Prostate gland (tissue), 2 donors: ENCODE measurements at regions not wholly inside any gene's neighbourhood (a gene's known extent, or its start where the extent isn't known, plus 50 kb on each side); places are given as distances from the start of the nearest gene placed in this dataset.

Source experiments
- DNase-seq: peaks from one replicate; pipeline ENCODE4 v3.0.0-alpha.2; 2019; ENCODE audit warnings: low spot score
- H3K27ac ChIP-seq, 2 donors: fragments of 200-600 bp; sonication (generic); 2 replicates each; pipeline ENCODE4 v1.5.1; 2017 to 2019
- H3K27me3 ChIP-seq: fragments of 200-600 bp; sonication (generic); replicated peaks from 2 replicates; pipeline ENCODE4 v1.5.1; 2019; ENCODE audit not compliant: insufficient read depth
- H3K36me3 ChIP-seq, 2 donors: fragments of 200-600 bp; sonication (generic); 1 replicate in 1 of 2; 2 replicates in 1 of 2; pipeline versions ENCODE4 v1.5.1 to v1.8.1; 2017 to 2019
- H3K4me1 ChIP-seq: fragments of 200-600 bp; sonication (generic); replicated peaks from 2 replicates; pipeline ENCODE4 v1.5.1; 2019
- H3K4me3 ChIP-seq, 2 donors: fragments of 200-600 bp; sonication (generic); 2 replicates each; pipeline ENCODE4 v1.5.1; 2017 to 2019
- H3K9me3 ChIP-seq: fragments of 200-600 bp; sonication (generic); 2 replicates; pipeline ENCODE4 v1.5.1; 2017
- CTCF ChIP-seq, 4 experiments: fragments of 200-600 bp in 2 of 4; fragments of 450-650 bp in 2 of 4; sonication (generic) in 2 of 4; IDR thresholded peaks; 1 replicate in 3 of 4; 2 replicates in 1 of 4; pipeline ENCODE4 v1.5.1; 2016 to 2019; ENCODE audit warnings: antibody characterized with exemption in 4 of 4, mild to moderate bottlenecking in 2 of 4, moderate library complexity in 2 of 4
- POLR2A ChIP-seq: fragments of 450-650 bp; IDR thresholded peaks from one replicate; pipeline ENCODE4 v1.6.1; 2016; ENCODE audit warnings: antibody characterized with exemption, mild to moderate bottlenecking
- POLR2AphosphoS5 ChIP-seq: sonication (generic); formaldehyde crosslinking; IDR thresholded peaks from one replicate; pipeline ENCODE4 v1.6.1; 2017; ENCODE audit warnings: antibody characterized with exemption
- WGBS: methylation state at CpG from one replicate; pipeline ENCODE4 v1.1.5; 2018; 5-methylcytosine and 5-hydroxymethylcytosine counted together
- intact Hi-C: fragments of 100-400 bp; cut with DNase I; formaldehyde crosslinking; loops from one replicate; pipeline ENCODE4 v1.14.2; 2022

GRCh38 chr1:227397354-227397978 is 79.2 kb upstream of the CDC42BPA start:
- Histone ChIP-seq H3K4me1 (no peaks in the 10 kb centered on the region), H3K36me3 (no peaks in the 10 kb centered on the region), H3K27ac (no peak overlapping the region), H3K4me3 (no peak overlapping the region), H3K9me3 (no peaks in the 10 kb centered on the region), H3K27me3 (no peaks in the 10 kb centered on the region)
- 88% methylated on average over 5 of the region's 5 CpGs for WGBS
- TF ChIP-seq POLR2AphosphoS5 (no peak), POLR2A (no peak), CTCF (IDR thresholded peaks at IDR 0.05) (no peak)
- no peak for DNase-seq
- intact Hi-C loops = no loop called here

- H3K36me3 ChIP-seq = no peaks in the 10 kb centered on the region
- no peak for DNase-seq
- H3K27ac ChIP-seq = no peak overlapping the region
- no peaks in the 10 kb centered on the region for H3K4me1 ChIP-seq
- no peak for TF ChIP-seq POLR2A
- no peak for TF ChIP-seq CTCF (IDR thresholded peaks at IDR 0.05)
- TF ChIP-seq POLR2AphosphoS5 = no peak
- intact Hi-C loops = no loop called here
- H3K4me3 ChIP-seq = no peak overlapping the region
- no peaks in the 10 kb centered on the region for H3K9me3 ChIP-seq
- H3K27me3 ChIP-seq = no peaks in the 10 kb centered on the region
- WGBS = 72% methylated on average over 8 of the region's 8 CpGs
Observed at GRCh38 chr1:227396539-227397353, 78.5 kb upstream of the CDC42BPA start.

DNA sequence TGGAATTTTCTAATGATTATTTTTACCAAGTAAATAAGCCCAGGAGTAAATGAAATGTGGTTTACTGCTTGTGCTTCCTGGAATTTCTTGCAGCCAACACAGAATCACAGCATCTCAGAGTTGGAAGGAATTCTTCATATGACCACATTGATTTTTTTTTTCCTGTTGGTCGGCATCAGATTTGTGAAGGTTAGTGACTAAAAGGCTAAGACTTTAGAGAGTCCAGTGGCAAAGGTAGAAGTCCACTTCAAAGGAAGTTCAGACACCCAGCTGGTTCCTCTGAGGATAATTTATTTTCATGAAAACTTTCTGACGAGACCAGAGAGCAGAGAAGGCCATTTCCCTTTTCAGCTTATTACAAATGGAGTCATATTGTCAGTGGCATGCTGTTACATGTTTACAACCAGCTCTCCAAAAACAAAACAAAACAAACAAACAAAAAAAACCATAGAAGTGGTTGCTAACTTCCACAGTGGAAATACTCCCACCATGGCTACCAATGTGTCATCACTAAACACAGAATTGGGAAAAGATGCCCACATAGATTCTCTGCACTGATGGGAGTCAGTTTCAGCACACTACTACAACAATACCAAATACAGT is 77.2 kb upstream of the CDC42BPA start:
- Histone ChIP-seq H3K27ac (no peak overlapping the region), H3K36me3 (no peaks in the 10 kb centered on the region), H3K27me3 (no peaks in the 10 kb centered on the region), H3K9me3 (no peaks in the 10 kb centered on the region), H3K4me1 (no peaks in the 10 kb centered on the region), H3K4me3 (no peak overlapping the region)
- DNase-seq = no peak
- intact Hi-C loops = no loop called here
- WGBS = 27% methylated on average over 2 of the region's 2 CpGs
- TF ChIP-seq POLR2A (no peak), POLR2AphosphoS5 (no peak), CTCF (IDR thresholded peaks at IDR 0.05) (no peak)

DNA sequence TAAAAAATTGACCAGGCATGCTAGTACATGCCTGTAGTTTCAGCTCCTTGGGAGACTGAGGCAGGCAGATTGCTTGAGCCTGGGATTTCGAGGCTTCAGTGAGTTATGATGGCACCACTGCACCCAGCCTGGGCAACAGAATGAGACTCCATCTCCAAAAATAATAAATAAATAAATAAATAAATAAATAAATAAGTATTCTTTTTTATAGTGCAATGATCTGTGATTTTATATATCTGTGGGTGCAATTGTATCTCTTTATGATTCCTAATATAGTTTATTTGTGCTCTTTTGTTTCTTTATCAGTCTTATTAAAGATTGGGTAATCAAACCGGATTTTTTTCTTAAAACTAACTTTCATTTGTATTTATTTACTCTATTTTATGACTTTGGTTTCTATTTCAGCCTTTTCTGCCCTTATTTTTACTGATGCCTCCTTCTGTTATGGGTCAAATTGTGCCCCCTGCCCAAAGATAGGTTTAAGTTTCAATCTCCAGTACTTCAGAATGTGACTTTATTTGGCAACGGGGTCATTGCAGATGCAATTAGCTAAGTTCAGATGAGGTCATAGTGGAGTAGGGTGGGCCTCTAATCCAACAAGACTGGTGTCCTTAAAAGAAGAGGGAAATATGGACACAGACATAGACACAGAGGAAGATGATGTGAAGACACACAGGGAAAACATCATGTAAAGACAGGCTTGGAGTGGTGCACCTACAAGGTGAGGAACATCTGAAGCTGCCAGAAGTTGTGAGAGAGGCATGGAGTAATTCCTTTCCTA is 74.9 kb upstream of the CDC42BPA start:
- WGBS = 31% methylated on average over 3 of the region's 3 CpGs
- no peak overlapping the region for H3K4me3 ChIP-seq
- no peaks in the 10 kb centered on the region for H3K36me3 ChIP-seq
- H3K27me3 ChIP-seq = no peaks in the 10 kb centered on the region
- intact Hi-C loops = no loop called here
- no peaks in the 10 kb centered on the region for H3K9me3 ChIP-seq
- TF ChIP-seq POLR2A = no peak
- no peak for TF ChIP-seq CTCF (IDR thresholded peaks at IDR 0.05)
- no peak for TF ChIP-seq POLR2AphosphoS5
- H3K4me1 ChIP-seq = no peaks in the 10 kb centered on the region
- no peak for DNase-seq
- H3K27ac ChIP-seq = no peak overlapping the region
